Suprapubic skin (tissue), 4 donors: ENCODE measurements at regions not wholly inside any gene's neighbourhood (a gene's known extent, or its start where the extent isn't known, plus 50 kb on each side); places are given as distances from the start of the nearest gene placed in this dataset.

Source experiments
- DNase-seq, 2 donors: peaks; one replicate each; pipeline ENCODE4 v3.0.0-alpha.2; 2019; ENCODE audit warnings: low spot score in 2 of 2
- H3K27ac ChIP-seq: fragments of 200-600 bp; sonication (generic); one replicate; pipeline ENCODE4 v1.5.1; 2019
- H3K27me3 ChIP-seq: fragments of 200-600 bp; sonication (generic); one replicate; pipeline ENCODE4 v1.5.1; 2019
- H3K36me3 ChIP-seq: fragments of 200-600 bp; sonication (generic); one replicate; pipeline ENCODE4 v1.5.1; 2019
- H3K4me1 ChIP-seq: fragments of 200-600 bp; sonication (generic); one replicate; pipeline ENCODE4 v1.5.1; 2019
- H3K4me3 ChIP-seq: fragments of 200-600 bp; sonication (generic); one replicate; pipeline ENCODE4 v1.5.1; 2019; ENCODE audit warnings: mild to moderate bottlenecking
- H3K9me3 ChIP-seq: fragments of 200-600 bp; sonication (generic); one replicate; pipeline ENCODE4 v1.5.1; 2019
- CTCF ChIP-seq, 2 donors: fragments of 200-600 bp in 1 of 2; fragments of 450-650 bp in 1 of 2; sonication (generic) in 1 of 2; IDR thresholded peaks; one replicate each; pipeline ENCODE4 v1.5.1; 2016 to 2019; ENCODE audit warnings: antibody characterized with exemption in 2 of 2, mild to moderate bottlenecking in 1 of 2, moderate library complexity in 1 of 2
- EP300 ChIP-seq: sonication (generic); formaldehyde crosslinking; IDR thresholded peaks from one replicate; pipeline ENCODE4 v1.6.1; 2017; ENCODE audit warnings: antibody characterized with exemption
- POLR2A ChIP-seq, 2 donors: fragments of 450-650 bp; IDR thresholded peaks; one replicate each; pipeline ENCODE4 v1.6.1; 2017; ENCODE audit warnings: antibody characterized with exemption in 2 of 2, mild to moderate bottlenecking in 2 of 2, moderate library complexity in 2 of 2
- POLR2AphosphoS5 ChIP-seq, 3 donors: sonication (generic); formaldehyde crosslinking; IDR thresholded peaks; one replicate each; pipeline ENCODE4 v1.6.1; 2017; ENCODE audit warnings: antibody characterized with exemption in 3 of 3
- WGBS: methylation state at CpG from one replicate; pipeline ENCODE4 v1.1.5; 2018; 5-methylcytosine and 5-hydroxymethylcytosine counted together

- Histone ChIP-seq H3K4me3 (no peak overlapping the region), H3K36me3 (no peaks in the 10 kb centered on the region), H3K9me3 (no peaks in the 10 kb centered on the region), H3K27ac (peak overlapping the region; percentile 69), H3K4me1 (peaks cover 34% of the 10 kb centered on the region), H3K27me3 (no peaks in the 10 kb centered on the region)
- no peak for DNase-seq
- no peak for TF ChIP-seq POLR2A (IDR thresholded peaks at IDR 0.05)
- TF ChIP-seq POLR2AphosphoS5 (IDR thresholded peaks at IDR 0.05) = peak in 1 of 3 donors; percentile 38
- 41% methylated on average over 11 of the region's 11 CpGs for whole genome bisulfite sequencing
Observed at GRCh38 chr10:21364196-21365114, 161.0 kb downstream of the SKIDA1 start.

GRCh38 chr10:21363731-21364104, 161.8 kb downstream of the SKIDA1 start:
- H3K27ac ChIP-seq = peak overlapping the region; percentile 69
- H3K36me3 ChIP-seq = no peaks in the 10 kb centered on the region
- peaks cover 27% of the 10 kb centered on the region for H3K4me1 ChIP-seq
- no peaks in the 10 kb centered on the region for H3K9me3 ChIP-seq
- no peak for DNase-seq
- H3K27me3 ChIP-seq = no peaks in the 10 kb centered on the region
- TF ChIP-seq CTCF (IDR thresholded peaks at IDR 0.05) = no peak
- TF ChIP-seq POLR2AphosphoS5 (IDR thresholded peaks at IDR 0.05) = no peak
- no peak for TF ChIP-seq EP300
- TF ChIP-seq POLR2A (IDR thresholded peaks at IDR 0.05) = no peak
- H3K4me3 ChIP-seq = no peak overlapping the region
- 68% methylated on average over 3 of the region's 3 CpGs for WGBS

GRCh38 chr10:21363092-21363730, 162.3 kb downstream of the SKIDA1 start:
- H3K4me1 ChIP-seq = peaks cover 22% of the 10 kb centered on the region
- H3K36me3 ChIP-seq = no peaks in the 10 kb centered on the region
- no peaks in the 10 kb centered on the region for H3K9me3 ChIP-seq
- no peak for DNase-seq
- 35% methylated on average over 4 of the region's 4 CpGs for WGBS
- H3K27ac ChIP-seq = no peak overlapping the region
- no peak overlapping the region for H3K4me3 ChIP-seq
- H3K27me3 ChIP-seq = no peaks in the 10 kb centered on the region
- TF ChIP-seq POLR2AphosphoS5 (IDR thresholded peaks at IDR 0.05) = no peak
- no peak for TF ChIP-seq POLR2A (IDR thresholded peaks at IDR 0.05)
- TF ChIP-seq EP300 = no peak
- TF ChIP-seq CTCF (IDR thresholded peaks at IDR 0.05) = no peak

- WGBS = 81% methylated on average over 2 of the region's 2 CpGs
- Histone ChIP-seq H3K27me3 (no peaks in the 10 kb centered on the region), H3K27ac (no peak overlapping the region), H3K4me1 (peaks cover 13% of the 10 kb centered on the region), H3K9me3 (no peaks in the 10 kb centered on the region), H3K4me3 (no peak overlapping the region), H3K36me3 (no peaks in the 10 kb centered on the region)
- TF ChIP-seq EP300 (no peak), POLR2AphosphoS5 (IDR thresholded peaks at IDR 0.05) (no peak), CTCF (IDR thresholded peaks at IDR 0.05) (no peak), POLR2A (IDR thresholded peaks at IDR 0.05) (no peak)
- no peak for DNase-seq
Observed at GRCh38 chr10:21359202-21359601, 166.3 kb downstream of the SKIDA1 start.

GRCh38 chr10:21355591-21356011, 169.9 kb downstream of the SKIDA1 start:
- Histone ChIP-seq H3K4me1 (no peaks in the 10 kb centered on the region), H3K4me3 (no peak overlapping the region), H3K36me3 (no peaks in the 10 kb centered on the region), H3K27ac (peak overlapping the region; percentile 10), H3K9me3 (no peaks in the 10 kb centered on the region), H3K27me3 (no peaks in the 10 kb centered on the region)
- 45% methylated on average over 2 of the region's 2 CpGs for WGBS
- TF ChIP-seq EP300 = no peak
- TF ChIP-seq CTCF (IDR thresholded peaks at IDR 0.05) = no peak
- TF ChIP-seq POLR2AphosphoS5 (IDR thresholded peaks at IDR 0.05) = no peak
- no peak for TF ChIP-seq POLR2A (IDR thresholded peaks at IDR 0.05)
- no peak for DNase-seq
